H9 (cell line): ENCODE measurements at regions not wholly inside any gene's neighbourhood (a gene's known extent, or its start where the extent isn't known, plus 50 kb on each side); places are given as distances from the start of the nearest gene placed in this dataset.

Experiments
- DNase-seq: peaks from one replicate; pipeline ENCODE4 v3.0.0-alpha.2; 2017
- H2AFZ ChIP-seq: one replicate; pipeline ENCODE4 v1.6.1; 2013; ENCODE audit warnings: mild to moderate bottlenecking, low read length, control low read depth, moderate library complexity
- H2AK5ac ChIP-seq: 2 replicates; pipeline ENCODE4 v1.6.1; 2013; ENCODE audit warnings: low read length, control low read depth, mixed read lengths; ENCODE audit not compliant: insufficient read length
- H2BK120ac ChIP-seq: one replicate; pipeline ENCODE4 v1.6.1; 2013; ENCODE audit warnings: low read depth, mild to moderate bottlenecking, low read length, control low read depth, inconsistent platforms; ENCODE audit not compliant: poor library complexity, severe bottlenecking
- H2BK12ac ChIP-seq: 2 replicates; pipeline ENCODE4 v1.6.1; 2013; ENCODE audit warnings: low read length, control low read depth, mixed read lengths, low read depth; ENCODE audit not compliant: insufficient read length
- H2BK15ac ChIP-seq: 2 replicates; pipeline ENCODE4 v1.6.1; 2013; ENCODE audit warnings: low read depth, low read length, control low read depth
- H2BK20ac ChIP-seq: one replicate; pipeline ENCODE4 v1.6.1; 2013; ENCODE audit warnings: low read depth, mild to moderate bottlenecking, low read length, control low read depth, inconsistent platforms; ENCODE audit not compliant: poor library complexity, severe bottlenecking
- H2BK5ac ChIP-seq: 2 replicates; pipeline ENCODE4 v1.6.1; 2013; ENCODE audit warnings: low read length, control low read depth, mixed read lengths; ENCODE audit not compliant: insufficient read length
- H3K14ac ChIP-seq: 2 replicates; pipeline ENCODE4 v1.6.1; 2013; ENCODE audit warnings: low read length, control low read depth; ENCODE audit not compliant: insufficient read depth
- H3K18ac ChIP-seq: 2 replicates; pipeline ENCODE4 v1.6.1; 2013; ENCODE audit warnings: low read depth, mild to moderate bottlenecking, mixed read lengths, low read length, control low read depth; ENCODE audit not compliant: insufficient read length
- H3K23ac ChIP-seq: 2 replicates; pipeline ENCODE4 v1.6.1; 2013; ENCODE audit warnings: low read length, control low read depth, mixed read lengths, low read depth; ENCODE audit not compliant: insufficient read length
- H3K23me2 ChIP-seq: 2 replicates; pipeline ENCODE4 v1.6.1; 2013; ENCODE audit warnings: low read depth, mild to moderate bottlenecking, mixed read lengths, low read length, control low read depth; ENCODE audit not compliant: insufficient read length, poor library complexity, severe bottlenecking
- H3K27ac ChIP-seq: 2 replicates; pipeline ENCODE4 v1.5.1; 2013; ENCODE audit warnings: low read length, control low read depth, mixed read lengths, low read depth; ENCODE audit not compliant: insufficient read length
- H3K27me3 ChIP-seq: 2 replicates; pipeline ENCODE4 v1.6.1; 2013; ENCODE audit warnings: low read length, control low read depth, inconsistent platforms; ENCODE audit not compliant: insufficient read depth
- H3K4ac ChIP-seq: 2 replicates; pipeline ENCODE4 v1.6.1; 2013; ENCODE audit warnings: low read depth, mild to moderate bottlenecking, control low read depth, inconsistent platforms, low read length, moderate library complexity
- H3K4me1 ChIP-seq: 2 replicates; pipeline ENCODE4 v1.6.1; 2013; ENCODE audit warnings: low read length, control low read depth, inconsistent platforms; ENCODE audit not compliant: insufficient read depth
- H3K4me2 ChIP-seq: 2 replicates; pipeline ENCODE4 v1.6.1; 2013; ENCODE audit warnings: low read length, control low read depth, mixed read lengths; ENCODE audit not compliant: insufficient read length, insufficient read depth
- H3K56ac ChIP-seq: 2 replicates; pipeline ENCODE4 v1.6.1; 2013; ENCODE audit warnings: low read depth, mild to moderate bottlenecking, mixed read lengths, low read length, control low read depth; ENCODE audit not compliant: insufficient read length
- H3K79me1 ChIP-seq: 2 replicates; pipeline ENCODE4 v1.6.1; 2013; ENCODE audit warnings: low read depth, mild to moderate bottlenecking, moderate library complexity, low read length, control low read depth, inconsistent platforms; ENCODE audit not compliant: insufficient read depth, poor library complexity, severe bottlenecking
- H3K79me2 ChIP-seq: 2 replicates; pipeline ENCODE4 v1.6.1; 2013; ENCODE audit warnings: low read length, control low read depth, inconsistent platforms; ENCODE audit not compliant: insufficient read depth
- H3K9ac ChIP-seq: 2 replicates; pipeline ENCODE4 v1.6.1; 2013; ENCODE audit warnings: low read length, control low read depth, mixed read lengths; ENCODE audit not compliant: insufficient read length; ENCODE audit errors: extremely low read depth
- H3K9me3 ChIP-seq: one replicate; pipeline ENCODE4 v1.6.1; 2013; ENCODE audit warnings: low read depth, low read length, inconsistent platforms; ENCODE audit not compliant: control insufficient read depth
- H3T11ph ChIP-seq: one replicate; pipeline ENCODE4 v1.6.1; 2013; ENCODE audit warnings: mild to moderate bottlenecking, low read length, control low read depth, inconsistent platforms
- H4K20me1 ChIP-seq: one replicate; pipeline ENCODE4 v1.6.1; 2013; ENCODE audit not compliant: control insufficient read depth, insufficient read length, insufficient read depth
- H4K5ac ChIP-seq: 2 replicates; pipeline ENCODE4 v1.6.1; 2013; ENCODE audit warnings: low read depth, mild to moderate bottlenecking, mixed read lengths, low read length, control low read depth; ENCODE audit not compliant: insufficient read length
- H4K8ac ChIP-seq: replicated peaks from 2 replicates; pipeline ENCODE4 v1.6.1; 2013; ENCODE audit warnings: low read length, control low read depth, mixed read lengths, low read depth; ENCODE audit not compliant: insufficient read length
- H4K91ac ChIP-seq: 2 replicates; pipeline ENCODE4 v1.6.1; 2013; ENCODE audit warnings: low read depth, mild to moderate bottlenecking, moderate library complexity, mixed read lengths, low read length, control low read depth; ENCODE audit not compliant: insufficient read length
- H3K27ac Mint-ChIP-seq, 3 experiments: 2 replicates in 2 of 3; 3 replicates in 1 of 3; pipeline ENCODE4 v1.8.0; 2020 to 2021; ENCODE audit warnings: mixed read lengths in 3 of 3, mild to moderate bottlenecking in 1 of 3, moderate library complexity in 1 of 3
- H3K27me3 Mint-ChIP-seq: 2 replicates; pipeline ENCODE4 v1.8.0; 2021; ENCODE audit warnings: low read depth, mild to moderate bottlenecking, moderate library complexity, mixed read lengths
- H3K36me3 Mint-ChIP-seq, 3 experiments: 2 replicates in 2 of 3; 3 replicates in 1 of 3; pipeline ENCODE4 v1.8.0; 2020 to 2021; ENCODE audit warnings: low read depth in 3 of 3, mixed read lengths in 3 of 3; ENCODE audit not compliant: insufficient read depth in 1 of 3
- H3K4me1 Mint-ChIP-seq, 2 experiments: 2 replicates each; pipeline ENCODE4 v1.8.0; 2020; ENCODE audit warnings: mixed read lengths in 2 of 2
- H3K4me3 Mint-ChIP-seq, 2 experiments: 2 replicates in 1 of 2; 3 replicates in 1 of 2; pipeline ENCODE4 v1.8.0; 2020 to 2021; ENCODE audit warnings: mild to moderate bottlenecking in 2 of 2, mixed read lengths in 2 of 2, moderate library complexity in 1 of 2
- H3K9me3 Mint-ChIP-seq, 2 experiments: 2 replicates in 1 of 2; 3 replicates in 1 of 2; pipeline ENCODE4 v1.8.0; 2020; ENCODE audit warnings: mild to moderate bottlenecking in 2 of 2, mixed read lengths in 2 of 2, moderate library complexity in 1 of 2
- WGBS: extraction: QIAGEN DNeasy Blood & Tissue Kit; methylation state at CpG from one replicate; pipeline ENCODE4 v1.1.7; 2013; ENCODE audit warnings: missing lambda C conversion rate, low lambda C conversion rate, mixed read lengths; ENCODE audit not compliant: insufficient read length; ENCODE audit errors: extremely low coverage; 5-methylcytosine and 5-hydroxymethylcytosine counted together
- TF ChIP-seq, protein P1 (sequence below): fragments of 200-600 bp; sonication (generic); conservative IDR thresholded peaks from 3 replicates; pipeline ENCODE4 v1.8.0; 2021; ENCODE audit warnings: antibody characterized with exemption, mild to moderate bottlenecking

DNA sequence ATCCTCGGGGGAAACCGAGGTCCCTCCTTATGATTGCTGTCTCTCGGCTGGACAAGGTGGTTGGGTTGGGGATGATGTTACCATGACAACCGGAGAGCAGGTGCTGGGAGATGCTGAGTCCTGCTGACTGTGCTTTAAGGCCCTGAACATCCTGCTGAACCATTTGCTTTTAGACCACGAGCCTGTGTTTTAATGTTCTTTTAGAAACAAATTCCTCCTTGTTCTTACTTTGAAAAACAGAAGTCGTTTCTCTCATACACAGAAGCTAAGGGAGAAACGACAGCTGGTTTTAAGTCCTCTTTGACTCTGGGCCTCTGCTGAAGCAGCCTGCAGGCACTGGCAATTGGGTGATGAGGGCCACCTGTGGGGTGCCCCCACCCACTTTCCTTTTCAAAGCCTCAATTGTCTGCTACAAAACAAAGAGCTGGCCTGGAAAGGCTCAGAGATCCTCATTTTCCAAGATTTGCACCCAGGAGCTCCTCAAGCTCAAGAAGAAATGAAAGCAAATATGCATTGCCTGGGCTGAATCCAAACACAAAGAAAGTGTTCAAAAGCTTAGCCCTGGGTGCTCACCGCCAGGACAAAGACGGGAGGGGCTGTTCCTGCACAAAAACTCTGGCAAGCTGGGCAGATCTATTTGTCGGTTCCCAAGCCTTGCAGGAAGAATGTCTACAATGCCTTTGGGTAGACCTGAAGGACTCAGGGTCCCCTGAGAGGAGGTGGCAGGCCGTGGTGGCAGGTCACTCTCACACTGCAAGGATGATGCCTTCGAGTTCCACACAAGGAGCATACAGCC lies 90.0 kb upstream of the CLMN start:
- WGBS, result no CpG with 5 or more reads among the region's 12 CpGs
- Mint-ChIP-seq H3K4me3 (no peak overlapping the region), H3K9me3 (no peaks in the 10 kb centered on the region), H3K36me3 (no peaks in the 10 kb centered on the region), H3K27me3 (peaks cover 11% of the 10 kb centered on the region), H3K4me1 (peaks cover 15 to 22% of the 10 kb centered on the region in 2 experiments), H3K27ac (0 out of 7 replicates have a peak overlapping the region, but pooled peaks of 2 of the 3 experiments have one; percentile 29 to 57)
- Histone ChIP-seq H3K27me3 (no peaks in the 10 kb centered on the region), H3K79me2 (no peaks in the 10 kb centered on the region), H3K56ac (no peak overlapping the region), H4K91ac (no peak overlapping the region), H2BK12ac (no peak overlapping the region), H2BK120ac (no peak overlapping the region), H2AK5ac (no peak overlapping the region), H3K4me2 (no peak overlapping the region), H4K20me1 (no peaks in the 10 kb centered on the region), H3K23me2 (no peaks in the 10 kb centered on the region), H2BK15ac (no peak overlapping the region), H2AFZ (no peak overlapping the region), H3K23ac (no peak overlapping the region), H2BK20ac (no peak overlapping the region), H3T11ph (no peak overlapping the region), H4K5ac (no peak overlapping the region), H3K18ac (no peak overlapping the region), H3K27ac (no peak overlapping the region), H3K4me1 (no peaks in the 10 kb centered on the region), H3K14ac (no peak overlapping the region), H3K9ac (no peak overlapping the region), H3K9me3 (no peaks in the 10 kb centered on the region), H2BK5ac (no peak overlapping the region), H4K8ac (no peak overlapping the region), H3K4ac (no peak overlapping the region), H3K79me1 (no peaks in the 10 kb centered on the region)
- DNase-seq, result no peak
- TF ChIP-seq, protein P1, sequence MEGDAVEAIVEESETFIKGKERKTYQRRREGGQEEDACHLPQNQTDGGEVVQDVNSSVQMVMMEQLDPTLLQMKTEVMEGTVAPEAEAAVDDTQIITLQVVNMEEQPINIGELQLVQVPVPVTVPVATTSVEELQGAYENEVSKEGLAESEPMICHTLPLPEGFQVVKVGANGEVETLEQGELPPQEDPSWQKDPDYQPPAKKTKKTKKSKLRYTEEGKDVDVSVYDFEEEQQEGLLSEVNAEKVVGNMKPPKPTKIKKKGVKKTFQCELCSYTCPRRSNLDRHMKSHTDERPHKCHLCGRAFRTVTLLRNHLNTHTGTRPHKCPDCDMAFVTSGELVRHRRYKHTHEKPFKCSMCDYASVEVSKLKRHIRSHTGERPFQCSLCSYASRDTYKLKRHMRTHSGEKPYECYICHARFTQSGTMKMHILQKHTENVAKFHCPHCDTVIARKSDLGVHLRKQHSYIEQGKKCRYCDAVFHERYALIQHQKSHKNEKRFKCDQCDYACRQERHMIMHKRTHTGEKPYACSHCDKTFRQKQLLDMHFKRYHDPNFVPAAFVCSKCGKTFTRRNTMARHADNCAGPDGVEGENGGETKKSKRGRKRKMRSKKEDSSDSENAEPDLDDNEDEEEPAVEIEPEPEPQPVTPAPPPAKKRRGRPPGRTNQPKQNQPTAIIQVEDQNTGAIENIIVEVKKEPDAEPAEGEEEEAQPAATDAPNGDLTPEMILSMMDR, result no peak
